ENCODE measurements at regions not wholly inside any gene's neighbourhood (a gene's known extent, or its start where the extent isn't known, plus 50 kb on each side); places are given as distances from the start of the nearest gene placed in this dataset.

GRCh38 chr13:40236566-40237168, 429.8 kb downstream of the FOXO1 start:
- TF ChIP-seq CTCF (IDR thresholded peaks at IDR 0.05): no peak
- no peak for TF ChIP-seq TEAD4 (CRISPR knock-in tag; IDR thresholded peaks at IDR 0.05)
- no peak for TF ChIP-seq FOXJ3 (CRISPR knock-in tag; IDR thresholded peaks at IDR 0.05; ENCODE audit: borderline replicate concordance)
- TF ChIP-seq HMGXB4 (CRISPR knock-in tag; IDR thresholded peaks at IDR 0.05): no peak
- TF ChIP-seq MYBL2 (CRISPR knock-in tag; IDR thresholded peaks at IDR 0.05): no peak
- no peak for TF ChIP-seq ESRRA (CRISPR knock-in tag; IDR thresholded peaks at IDR 0.05; ENCODE audit: borderline replicate concordance)
- TF ChIP-seq IRF2 (CRISPR knock-in tag; IDR thresholded peaks at IDR 0.05; ENCODE audit: borderline replicate concordance, low read depth): no peak
- TF ChIP-seq ZBTB43 (CRISPR knock-in tag; IDR thresholded peaks at IDR 0.05): no peak
- no peak for TF ChIP-seq ZNF232 (CRISPR knock-in tag; IDR thresholded peaks at IDR 0.05)
- no peak for TF ChIP-seq GTF2I (CRISPR knock-in tag; conservative IDR thresholded peaks at IDR 0.05)
- TF ChIP-seq NFE2L1 (CRISPR knock-in tag; IDR thresholded peaks at IDR 0.05): no peak
- no peak for TF ChIP-seq ZNF263 (CRISPR knock-in tag; IDR thresholded peaks at IDR 0.05; ENCODE audit: low read depth)
